BJ (cell line): ENCODE measurements at regions not wholly inside any gene's neighbourhood (a gene's known extent, or its start where the extent isn't known, plus 50 kb on each side); places are given as distances from the start of the nearest gene placed in this dataset.

Experiments used
- CTCF ChIA-PET: fragments of 350-600 bp; formaldehyde crosslinking; extraction: SDS; loops from one replicate; lab custom pipeline; 2021; ENCODE audit warnings: antibody characterized with exemption, inconsistent platforms; lab: Yijun Ruan, JAX
- POLR2A ChIA-PET: fragments of 300-600 bp; sonication (Branson Sonifier 250); formaldehyde crosslinking; extraction: SDS; loops from one replicate; lab custom pipeline; 2021; ENCODE audit warnings: antibody characterized with exemption; lab: Charles Lee
- DNase-seq: peaks from one replicate; pipeline ENCODE4 v3.0.0-alpha.2; 2011; ENCODE audit warnings: low read depth
- H3K27me3 ChIP-seq: 2 replicates; pipeline ENCODE4 v1.6.0; 2011; ENCODE audit warnings: low read length; ENCODE audit not compliant: control insufficient read depth, insufficient read depth
- H3K36me3 ChIP-seq: 2 replicates; pipeline ENCODE4 v1.5.1; 2011; ENCODE audit warnings: low read length; ENCODE audit not compliant: control insufficient read depth, insufficient read depth
- H3K4me3 ChIP-seq: 2 replicates; pipeline ENCODE4 v1.5.1; 2011; ENCODE audit warnings: low read depth, mild to moderate bottlenecking, control low read depth, low read length
- TF ChIP-seq, protein P1 (sequence below): IDR thresholded peaks from 2 replicates; pipeline ENCODE4 v1.5.1; 2011; ENCODE audit warnings: low read depth, mild to moderate bottlenecking, control low read depth, inconsistent platforms, low read length, moderate library complexity; ENCODE audit not compliant: insufficient read depth

DNA sequence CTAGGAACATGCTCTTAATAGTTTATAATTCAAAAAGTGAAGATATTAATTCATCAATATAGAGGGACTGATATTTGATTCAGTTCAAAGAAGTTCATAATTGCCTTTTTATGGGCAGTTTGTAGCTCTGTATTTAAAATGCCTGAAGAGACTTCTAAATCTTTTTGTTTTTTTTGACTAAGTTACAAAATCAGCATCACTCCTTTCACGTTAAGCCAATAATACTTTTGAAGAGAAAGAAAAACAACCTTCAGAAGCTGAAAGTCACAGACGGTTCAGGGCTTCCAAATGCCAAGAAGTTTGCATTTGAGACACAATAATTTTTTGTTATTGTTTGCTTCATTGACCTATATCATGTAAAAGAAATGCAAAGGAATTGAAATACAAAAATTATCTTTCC lies 394.6 kb upstream of the NR2F2 start:
- ChIA-PET POLR2A (no interaction called here), CTCF (no interaction called here)
- no peaks in the 10 kb centered on the region; the same call in 1 of the 2 replicates for H3K27me3 ChIP-seq
- DNase-seq: no peak
- TF ChIP-seq, protein P1, sequence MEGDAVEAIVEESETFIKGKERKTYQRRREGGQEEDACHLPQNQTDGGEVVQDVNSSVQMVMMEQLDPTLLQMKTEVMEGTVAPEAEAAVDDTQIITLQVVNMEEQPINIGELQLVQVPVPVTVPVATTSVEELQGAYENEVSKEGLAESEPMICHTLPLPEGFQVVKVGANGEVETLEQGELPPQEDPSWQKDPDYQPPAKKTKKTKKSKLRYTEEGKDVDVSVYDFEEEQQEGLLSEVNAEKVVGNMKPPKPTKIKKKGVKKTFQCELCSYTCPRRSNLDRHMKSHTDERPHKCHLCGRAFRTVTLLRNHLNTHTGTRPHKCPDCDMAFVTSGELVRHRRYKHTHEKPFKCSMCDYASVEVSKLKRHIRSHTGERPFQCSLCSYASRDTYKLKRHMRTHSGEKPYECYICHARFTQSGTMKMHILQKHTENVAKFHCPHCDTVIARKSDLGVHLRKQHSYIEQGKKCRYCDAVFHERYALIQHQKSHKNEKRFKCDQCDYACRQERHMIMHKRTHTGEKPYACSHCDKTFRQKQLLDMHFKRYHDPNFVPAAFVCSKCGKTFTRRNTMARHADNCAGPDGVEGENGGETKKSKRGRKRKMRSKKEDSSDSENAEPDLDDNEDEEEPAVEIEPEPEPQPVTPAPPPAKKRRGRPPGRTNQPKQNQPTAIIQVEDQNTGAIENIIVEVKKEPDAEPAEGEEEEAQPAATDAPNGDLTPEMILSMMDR: no peak
- H3K36me3 ChIP-seq: no peaks in the 10 kb centered on the region
- H3K4me3 ChIP-seq: no peak overlapping the region

- H3K4me3 ChIP-seq: no peak overlapping the region
- POLR2A ChIA-PET: no interaction called here
- CTCF ChIA-PET: interaction anchor here (0.6 to 0.9 kb wide), 2 partner anchors 11 to 62 kb away, joined by 3 read pairs; no protein-coding TSS in a partner anchor
- no peak for DNase-seq
- no peaks in the 10 kb centered on the region; the same call in 1 of the 2 replicates for H3K27me3 ChIP-seq
- H3K36me3 ChIP-seq: no peaks in the 10 kb centered on the region
- TF ChIP-seq, protein P1: no peak
Observed at GRCh38 chr15:95937128-95937528, 393.4 kb upstream of the NR2F2 start.

GRCh38 chr15:95940431-95940985 lies 390.0 kb upstream of the NR2F2 start:
- CTCF ChIA-PET: no interaction called here
- no peak for DNase-seq

DNA sequence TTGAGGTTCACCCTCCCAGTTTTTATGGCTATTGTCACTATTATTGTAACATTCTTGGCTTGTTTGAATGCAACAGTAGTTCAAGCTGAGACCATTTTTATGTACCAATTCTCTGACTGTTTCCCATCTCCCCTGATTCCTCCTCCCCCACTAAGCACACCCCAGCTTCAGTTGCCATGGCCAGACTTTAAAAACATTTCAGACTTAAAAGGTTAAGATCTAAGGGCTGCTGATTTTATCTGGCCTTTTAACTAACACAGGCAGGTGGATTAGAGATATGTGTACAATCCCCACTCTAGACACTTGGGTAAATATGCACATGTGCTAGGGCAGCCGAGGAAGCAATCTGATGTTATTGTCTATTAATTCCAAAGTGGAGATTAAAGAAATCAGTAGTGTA lies 386.3 kb upstream of the NR2F2 start:
- TF ChIP-seq, protein P1: no peak
- DNase-seq: no peak
- ChIA-PET POLR2A (interaction anchor here (0.6 kb wide), 1 partner anchor 12 kb away, joined by 3 read pairs; no protein-coding TSS in a partner anchor), CTCF (no interaction called here)
- Histone ChIP-seq H3K4me3 (no peak overlapping the region), H3K36me3 (no peaks in the 10 kb centered on the region), H3K27me3 (no peaks in the 10 kb centered on the region)

More at GRCh38 chr15:95940431-95940985, 390.0 kb upstream of the NR2F2 start:
- no peaks in the 10 kb centered on the region for H3K36me3 ChIP-seq
- no peaks in the 10 kb centered on the region; the same call in 1 of the 2 replicates for H3K27me3 ChIP-seq
- POLR2A ChIA-PET: no interaction called here
- no peak overlapping the region for H3K4me3 ChIP-seq
- TF ChIP-seq, protein P1: no peak

DNA sequence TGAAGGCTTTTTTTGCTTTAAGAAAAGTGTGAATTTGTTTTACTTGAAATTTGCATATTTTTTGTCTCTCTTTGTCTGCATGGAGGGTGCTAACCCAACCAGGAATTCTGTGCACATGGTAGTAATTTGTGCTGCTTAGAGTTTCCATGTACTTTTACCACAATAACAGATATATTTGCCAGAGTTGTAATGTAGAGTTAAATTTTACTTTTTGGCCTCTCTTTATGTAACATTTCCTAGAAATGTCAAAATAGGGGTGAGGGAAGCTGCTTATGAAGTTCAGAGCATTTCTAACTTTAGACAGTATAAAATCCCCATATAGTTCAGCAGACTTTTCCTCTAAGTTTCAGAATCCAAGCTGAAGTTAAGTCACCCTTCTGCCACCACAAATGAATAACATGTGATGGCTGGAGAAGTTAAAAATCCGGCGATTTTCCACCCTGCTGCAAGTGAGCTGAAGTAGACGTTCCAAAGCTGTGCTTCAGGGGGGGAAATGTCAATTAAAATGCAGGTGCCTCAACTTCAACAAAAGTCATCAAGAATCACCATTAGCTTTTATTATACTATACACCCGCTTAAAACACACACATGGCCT lies 385.7 kb upstream of the NR2F2 start:
- CTCF ChIA-PET: no interaction called here
- no peak for DNase-seq
- POLR2A ChIA-PET: interaction anchor here (0.6 kb wide), 1 partner anchor 12 kb away, joined by 3 read pairs; no protein-coding TSS in a partner anchor

More for the DNA sequence above, 385.7 kb upstream of the NR2F2 start:
- no peaks in the 10 kb centered on the region for H3K36me3 ChIP-seq
- TF ChIP-seq, protein P1: no peak
- no peak overlapping the region for H3K4me3 ChIP-seq
- H3K27me3 ChIP-seq: no peaks in the 10 kb centered on the region
